HG03354 (cell line): ENCODE measurements at regions not wholly inside any gene's neighbourhood (a gene's known extent, or its start where the extent isn't known, plus 50 kb on each side); places are given as distances from the start of the nearest gene placed in this dataset.
"Not testable (repeated sequence)": the region's sequence is repeated elsewhere in the genome, so short reads cannot be mapped to it uniquely, and the experiment has no call there.

Source experiments
- ATAC-seq: cut with Tn5 transposase; IDR thresholded peaks from one replicate; pipeline ENCODE4 v1.9.1; 2021; ENCODE audit warnings: mild to moderate bottlenecking; ENCODE audit not compliant: unreplicated experiment, poor library complexity, severe bottlenecking

- ATAC-seq, result no peak
Measured at GRCh38 chr1:38585971-38586370, 273.6 kb downstream of the RRAGC start.

- ATAC-seq, result no peak
Measured at GRCh38 chr1:38585460-38585859, 274.1 kb downstream of the RRAGC start.

- ATAC-seq, result no peak
Measured at GRCh38 chr1:38584448-38585355, 274.9 kb downstream of the RRAGC start.

GRCh38 chr1:38583287-38583686 lies 276.3 kb downstream of the RRAGC start:
- ATAC-seq, result not testable (repeated sequence)

- no peak for ATAC-seq
Measured at GRCh38 chr1:38581396-38581795, 278.2 kb downstream of the RRAGC start.

- no peak for ATAC-seq
Measured at GRCh38 chr1:38580594-38580993, 279.0 kb downstream of the RRAGC start.

GRCh38 chr1:38579056-38579455 lies 280.5 kb downstream of the RRAGC start:
- ATAC-seq, result no peak

- ATAC-seq, result no peak
Measured at GRCh38 chr1:38578271-38578951, 281.2 kb downstream of the RRAGC start.

- no peak for ATAC-seq
Measured at GRCh38 chr1:38577937-38578270, 281.7 kb downstream of the RRAGC start.

GRCh38 chr1:38577385-38577784 lies 282.2 kb downstream of the RRAGC start:
- ATAC-seq, result no peak

GRCh38 chr1:38576241-38576640 lies 283.3 kb downstream of the RRAGC start:
- ATAC-seq, result no peak

- no peak for ATAC-seq
Measured at GRCh38 chr1:38571726-38572125, 287.8 kb downstream of the RRAGC start.

- no peak for ATAC-seq
Measured at GRCh38 chr1:38570657-38570975, 289.0 kb downstream of the RRAGC start.

- no peak for ATAC-seq
Measured at GRCh38 chr1:38569932-38570656, 289.5 kb downstream of the RRAGC start.

- ATAC-seq, result no peak
Measured at GRCh38 chr1:38568061-38568857, 291.3 kb downstream of the RRAGC start.

GRCh38 chr1:38567401-38567800 lies 292.2 kb downstream of the RRAGC start:
- ATAC-seq, result no peak

GRCh38 chr1:38565020-38565491 lies 294.5 kb downstream of the RRAGC start:
- ATAC-seq, result no peak

- ATAC-seq, result no peak
Measured at GRCh38 chr1:38563942-38564735, 295.4 kb downstream of the RRAGC start.

GRCh38 chr1:38561725-38562124 lies 297.8 kb downstream of the RRAGC start:
- ATAC-seq, result no peak
